Esophagus (tissue), 2 donors: ENCODE measurements at regions not wholly inside any gene's neighbourhood (a gene's known extent, or its start where the extent isn't known, plus 50 kb on each side); places are given as distances from the start of the nearest gene placed in this dataset.

Source experiments
- H3K27ac ChIP-seq, 2 donors: one replicate each; pipeline ENCODE4 v1.5.1; 2013; ENCODE audit warnings: low read depth in 2 of 2, mild to moderate bottlenecking in 2 of 2, inconsistent platforms in 1 of 2, low read length in 1 of 2, moderate library complexity in 1 of 2
- H3K27me3 ChIP-seq, 2 donors: one replicate each; pipeline ENCODE4 v1.6.1; 2013; ENCODE audit warnings: low read length in 2 of 2, control low read depth in 1 of 2, mild to moderate bottlenecking in 1 of 2; ENCODE audit not compliant: insufficient read depth in 2 of 2, control insufficient read depth in 1 of 2
- H3K36me3 ChIP-seq, 2 donors: one replicate each; pipeline ENCODE4 v1.6.1; 2013; ENCODE audit warnings: low read length in 1 of 2; ENCODE audit not compliant: control insufficient read depth in 2 of 2, insufficient read depth in 2 of 2
- H3K4me1 ChIP-seq, 2 donors: one replicate each; pipeline ENCODE4 v1.6.1; 2013; ENCODE audit warnings: low read length in 1 of 2; ENCODE audit not compliant: control insufficient read depth in 2 of 2, insufficient read depth in 2 of 2
- H3K4me3 ChIP-seq, 2 donors: one replicate each; pipeline ENCODE4 v1.5.1; 2013; ENCODE audit warnings: low read length in 2 of 2, mild to moderate bottlenecking in 2 of 2, low read depth in 1 of 2, moderate library complexity in 1 of 2
- H3K9me3 ChIP-seq, 2 donors: one replicate each; pipeline ENCODE4 v1.6.1; 2013; ENCODE audit warnings: mild to moderate bottlenecking in 2 of 2, low read depth in 1 of 2, low read length in 1 of 2, moderate library complexity in 1 of 2; ENCODE audit not compliant: control insufficient read depth in 2 of 2, insufficient read depth in 1 of 2
- WGBS, 2 donors: extraction: QIAGEN DNeasy Blood & Tissue Kit; methylation state at CpG; one replicate each; pipeline ENCODE4 v1.1.7; 2013; 5-methylcytosine and 5-hydroxymethylcytosine counted together
- donor health status: healthy with polysubstance abuse.
- donor health status: Bipolar disorder and iron deficiency.

GRCh38 chr16:79348521-79349306 lies 251.8 kb downstream of the MAF start:
- H3K4me1 ChIP-seq = peaks cover 0 to 7% of the 10 kb centered on the region in 2 donors
- no peak overlapping the region for H3K4me3 ChIP-seq
- H3K27ac ChIP-seq = no peak overlapping the region
- H3K27me3 ChIP-seq = no peaks in the 10 kb centered on the region
- WGBS, 2 donors = 90 to 92% methylated on average over 11 of the region's 11 CpGs
- H3K36me3 ChIP-seq = no peaks in the 10 kb centered on the region
- H3K9me3 ChIP-seq = no peaks in the 10 kb centered on the region

DNA sequence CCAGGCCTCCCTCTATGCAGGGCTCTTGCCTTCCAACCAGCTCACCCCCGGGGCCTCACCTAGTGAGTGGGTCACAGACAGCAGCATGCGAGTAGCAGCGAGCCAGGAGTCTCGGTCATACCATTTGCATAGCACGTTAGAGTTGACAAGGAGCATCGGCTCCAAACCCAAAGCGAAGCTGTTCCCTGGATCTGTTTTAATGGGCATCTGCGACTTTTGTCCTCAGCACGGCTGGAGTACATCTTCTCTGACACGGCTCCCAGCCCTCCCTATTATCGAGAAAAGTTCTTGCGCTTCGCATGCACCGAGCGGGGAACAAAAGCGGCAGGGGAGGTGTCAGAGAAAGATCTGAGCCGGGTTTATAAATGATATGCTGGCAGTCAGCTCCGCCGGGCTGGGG lies 253.3 kb downstream of the MAF start:
- H3K36me3 ChIP-seq = no peaks in the 10 kb centered on the region
- H3K9me3 ChIP-seq = no peaks in the 10 kb centered on the region
- H3K27ac ChIP-seq = no peak overlapping the region
- H3K4me1 ChIP-seq = peaks cover 0 to 7% of the 10 kb centered on the region in 2 donors
- 77 to 79% methylated on average over 19 of the region's 19 CpGs for WGBS, 2 donors
- H3K27me3 ChIP-seq = no peaks in the 10 kb centered on the region
- no peak overlapping the region for H3K4me3 ChIP-seq

GRCh38 chr16:79339863-79340262 lies 260.7 kb downstream of the MAF start:
- Histone ChIP-seq H3K27me3 (no peaks in the 10 kb centered on the region), H3K9me3 (peaks cover 0 to 2% of the 10 kb centered on the region in 2 donors), H3K36me3 (no peaks in the 10 kb centered on the region), H3K4me3 (no peak overlapping the region), H3K27ac (no peak overlapping the region), H3K4me1 (peaks cover 0 to 2% of the 10 kb centered on the region in 2 donors)
- WGBS, 2 donors = 72 to 87% methylated on average over 7 of the region's 7 CpGs

DNA sequence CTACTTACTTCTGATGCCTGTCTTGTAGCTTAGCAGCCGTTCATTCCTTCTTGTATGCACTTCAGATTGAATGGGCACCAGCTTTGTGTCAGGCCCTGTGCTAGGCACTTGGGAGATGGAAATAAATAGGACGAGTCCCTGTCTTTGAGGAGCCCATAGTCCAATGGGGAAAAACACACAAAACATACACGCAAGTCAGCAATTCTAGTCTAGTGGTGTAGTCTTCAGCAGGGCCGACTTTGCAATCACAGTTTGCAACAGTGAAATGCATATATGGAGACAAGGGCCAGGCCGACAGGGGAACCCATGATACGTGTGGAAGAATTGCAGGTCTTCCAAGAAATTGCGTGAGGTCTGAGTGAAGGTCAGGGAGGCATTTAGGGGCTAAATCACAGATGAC lies 262.6 kb downstream of the MAF start:
- no peak overlapping the region for H3K4me3 ChIP-seq
- WGBS, 2 donors = 92 to 93% methylated on average over 7 of the region's 7 CpGs

DNA sequence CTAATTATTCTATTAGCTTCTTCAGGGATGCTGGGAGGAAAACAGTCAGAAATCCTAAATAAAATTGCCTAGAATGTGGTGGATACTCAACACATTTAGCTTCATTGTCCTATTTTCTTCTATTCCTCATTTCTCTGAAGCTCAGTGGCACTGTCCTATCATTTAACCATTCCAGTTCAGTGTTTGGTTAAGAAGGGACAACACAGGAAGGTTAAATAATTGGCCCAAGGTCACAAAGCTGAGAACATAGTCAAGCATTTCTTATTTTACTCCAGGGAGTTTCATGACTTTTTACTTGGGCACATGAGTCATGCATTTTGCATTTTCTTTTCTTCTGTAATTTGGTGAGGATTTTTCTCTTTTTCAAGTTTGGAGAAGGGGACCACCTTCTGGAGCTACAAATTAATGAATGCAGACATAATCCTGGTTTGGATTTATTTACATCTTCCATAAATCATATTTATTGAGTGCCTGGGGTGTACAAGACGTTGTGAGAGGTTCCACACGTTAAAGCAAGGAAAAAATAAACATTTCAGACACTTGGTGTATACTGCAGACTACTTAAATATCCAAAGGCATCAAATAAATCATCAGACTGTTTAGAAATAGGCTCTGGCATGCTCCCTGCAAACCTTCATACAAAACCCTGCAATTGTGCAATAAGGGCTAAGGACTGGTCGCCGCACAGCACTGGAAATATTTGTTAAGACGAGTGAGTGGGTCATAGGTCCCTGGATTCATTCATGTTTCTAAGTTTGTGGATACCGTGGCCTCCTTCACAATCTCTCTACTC lies 263.9 kb downstream of the MAF start:
- Histone ChIP-seq H3K27ac (no peak overlapping the region), H3K9me3 (peaks cover 0 to 2% of the 10 kb centered on the region in 2 donors), H3K36me3 (no peaks in the 10 kb centered on the region), H3K4me3 (no peak overlapping the region), H3K4me1 (peaks cover 0 to 2% of the 10 kb centered on the region in 2 donors), H3K27me3 (no peaks in the 10 kb centered on the region)
- 40 to 50% methylated on average over 6 of the region's 6 CpGs for WGBS, 2 donors

More for the DNA sequence above, 262.6 kb downstream of the MAF start:
- Histone ChIP-seq H3K9me3 (peaks cover 0 to 2% of the 10 kb centered on the region in 2 donors), H3K27ac (no peak overlapping the region), H3K4me1 (peaks cover 0 to 2% of the 10 kb centered on the region in 2 donors), H3K27me3 (no peaks in the 10 kb centered on the region), H3K36me3 (no peaks in the 10 kb centered on the region)

DNA sequence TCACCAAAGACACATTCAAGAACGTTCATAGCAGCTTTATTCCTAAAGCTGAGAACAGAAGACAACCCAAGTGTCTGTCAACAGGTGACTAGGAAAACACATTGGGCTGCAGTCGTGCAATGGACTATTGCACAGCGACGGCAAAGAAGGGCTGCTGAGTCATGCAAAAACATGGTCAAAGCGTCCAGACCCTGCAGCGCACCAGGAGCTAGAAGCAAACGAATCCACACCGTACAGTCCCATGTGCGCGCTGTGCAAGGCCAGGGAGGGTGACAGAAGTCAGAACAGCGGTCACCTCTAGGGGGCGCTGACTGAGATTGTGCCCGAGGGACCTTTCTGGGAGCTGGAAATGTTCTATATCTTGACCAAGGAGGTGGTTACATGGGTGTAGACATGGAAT lies 266.4 kb downstream of the MAF start:
- Histone ChIP-seq H3K4me3 (no peak overlapping the region), H3K27ac (no peak overlapping the region), H3K4me1 (peaks cover 2 to 3% of the 10 kb centered on the region in 2 donors), H3K36me3 (no peaks in the 10 kb centered on the region), H3K9me3 (peaks cover 0 to 2% of the 10 kb centered on the region in 2 donors), H3K27me3 (no peaks in the 10 kb centered on the region)
- 80 to 86% methylated on average over 13 of the region's 13 CpGs for WGBS, 2 donors

GRCh38 chr16:79331066-79331465 lies 269.5 kb downstream of the MAF start:
- H3K4me3 ChIP-seq = no peak overlapping the region
- no peaks in the 10 kb centered on the region for H3K27me3 ChIP-seq
- H3K36me3 ChIP-seq = no peaks in the 10 kb centered on the region
- no peak overlapping the region for H3K27ac ChIP-seq
- 53 to 59% methylated on average over 2 of the region's 2 CpGs for WGBS, 2 donors
- H3K4me1 ChIP-seq = peaks cover 2 to 3% of the 10 kb centered on the region in 2 donors
- H3K9me3 ChIP-seq = peaks cover 0 to 2% of the 10 kb centered on the region in 2 donors

GRCh38 chr16:79329967-79330366 lies 270.6 kb downstream of the MAF start:
- no peaks in the 10 kb centered on the region for H3K36me3 ChIP-seq
- no peaks in the 10 kb centered on the region for H3K27me3 ChIP-seq
- WGBS, 2 donors = 82 to 96% methylated on average over 4 of the region's 4 CpGs
- H3K4me3 ChIP-seq = no peak overlapping the region
- H3K9me3 ChIP-seq = no peaks in the 10 kb centered on the region
- no peak overlapping the region for H3K27ac ChIP-seq
- H3K4me1 ChIP-seq = peaks cover 0 to 3% of the 10 kb centered on the region in 2 donors

GRCh38 chr16:79329166-79329521 lies 271.4 kb downstream of the MAF start:
- 79 to 83% methylated on average over 5 of the region's 5 CpGs for WGBS, 2 donors
- Histone ChIP-seq H3K36me3 (no peaks in the 10 kb centered on the region), H3K4me3 (no peak overlapping the region), H3K27me3 (no peaks in the 10 kb centered on the region), H3K4me1 (peaks cover 0 to 3% of the 10 kb centered on the region in 2 donors), H3K27ac (peak overlapping the region in 1 of 2 donors; percentile 17), H3K9me3 (no peaks in the 10 kb centered on the region)
